Fibroblast of the aortic adventitia (primary cell): ENCODE measurements at regions not wholly inside any gene's neighbourhood (a gene's known extent, or its start where the extent isn't known, plus 50 kb on each side); places are given as distances from the start of the nearest gene placed in this dataset.

Source experiments
- DNase-seq: peaks from one replicate; pipeline ENCODE4 v3.0.0-alpha.2; 2010; ENCODE audit warnings: low read depth
- H3K4me3 ChIP-seq: 2 replicates; pipeline ENCODE4 v1.5.1; 2011; ENCODE audit warnings: low read depth, mild to moderate bottlenecking, control low read depth, low read length, moderate library complexity
- TF ChIP-seq, protein P1 (sequence below): IDR thresholded peaks from 2 replicates; pipeline ENCODE4 v1.5.1; 2011; ENCODE audit warnings: mild to moderate bottlenecking, low read length, control low read depth, inconsistent platforms; ENCODE audit not compliant: insufficient read depth

DNA sequence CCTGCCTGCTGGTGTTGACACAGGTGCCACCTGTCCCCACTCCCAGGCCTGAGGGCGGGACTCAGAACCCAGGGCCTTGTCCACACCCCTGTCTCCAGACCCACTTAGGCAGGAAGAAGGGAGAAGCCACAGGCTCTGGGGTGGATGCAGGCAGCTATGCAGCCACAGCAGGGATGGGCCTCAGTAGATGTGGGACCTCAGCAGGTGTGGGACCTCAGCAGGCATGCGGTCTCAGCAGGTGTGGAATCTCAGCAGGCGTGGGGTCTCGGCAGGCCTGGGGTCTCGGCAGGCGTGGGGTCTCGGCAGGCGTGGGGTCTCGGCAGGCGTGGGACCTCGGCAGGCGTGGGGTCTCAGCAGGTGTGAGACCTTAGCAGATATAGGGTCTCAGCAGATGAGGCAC is 118.0 kb upstream of the PITRM1 start:
- H3K4me3 ChIP-seq = no peak overlapping the region
- TF ChIP-seq, protein P1, sequence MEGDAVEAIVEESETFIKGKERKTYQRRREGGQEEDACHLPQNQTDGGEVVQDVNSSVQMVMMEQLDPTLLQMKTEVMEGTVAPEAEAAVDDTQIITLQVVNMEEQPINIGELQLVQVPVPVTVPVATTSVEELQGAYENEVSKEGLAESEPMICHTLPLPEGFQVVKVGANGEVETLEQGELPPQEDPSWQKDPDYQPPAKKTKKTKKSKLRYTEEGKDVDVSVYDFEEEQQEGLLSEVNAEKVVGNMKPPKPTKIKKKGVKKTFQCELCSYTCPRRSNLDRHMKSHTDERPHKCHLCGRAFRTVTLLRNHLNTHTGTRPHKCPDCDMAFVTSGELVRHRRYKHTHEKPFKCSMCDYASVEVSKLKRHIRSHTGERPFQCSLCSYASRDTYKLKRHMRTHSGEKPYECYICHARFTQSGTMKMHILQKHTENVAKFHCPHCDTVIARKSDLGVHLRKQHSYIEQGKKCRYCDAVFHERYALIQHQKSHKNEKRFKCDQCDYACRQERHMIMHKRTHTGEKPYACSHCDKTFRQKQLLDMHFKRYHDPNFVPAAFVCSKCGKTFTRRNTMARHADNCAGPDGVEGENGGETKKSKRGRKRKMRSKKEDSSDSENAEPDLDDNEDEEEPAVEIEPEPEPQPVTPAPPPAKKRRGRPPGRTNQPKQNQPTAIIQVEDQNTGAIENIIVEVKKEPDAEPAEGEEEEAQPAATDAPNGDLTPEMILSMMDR = no peak
- no peak for DNase-seq

DNA sequence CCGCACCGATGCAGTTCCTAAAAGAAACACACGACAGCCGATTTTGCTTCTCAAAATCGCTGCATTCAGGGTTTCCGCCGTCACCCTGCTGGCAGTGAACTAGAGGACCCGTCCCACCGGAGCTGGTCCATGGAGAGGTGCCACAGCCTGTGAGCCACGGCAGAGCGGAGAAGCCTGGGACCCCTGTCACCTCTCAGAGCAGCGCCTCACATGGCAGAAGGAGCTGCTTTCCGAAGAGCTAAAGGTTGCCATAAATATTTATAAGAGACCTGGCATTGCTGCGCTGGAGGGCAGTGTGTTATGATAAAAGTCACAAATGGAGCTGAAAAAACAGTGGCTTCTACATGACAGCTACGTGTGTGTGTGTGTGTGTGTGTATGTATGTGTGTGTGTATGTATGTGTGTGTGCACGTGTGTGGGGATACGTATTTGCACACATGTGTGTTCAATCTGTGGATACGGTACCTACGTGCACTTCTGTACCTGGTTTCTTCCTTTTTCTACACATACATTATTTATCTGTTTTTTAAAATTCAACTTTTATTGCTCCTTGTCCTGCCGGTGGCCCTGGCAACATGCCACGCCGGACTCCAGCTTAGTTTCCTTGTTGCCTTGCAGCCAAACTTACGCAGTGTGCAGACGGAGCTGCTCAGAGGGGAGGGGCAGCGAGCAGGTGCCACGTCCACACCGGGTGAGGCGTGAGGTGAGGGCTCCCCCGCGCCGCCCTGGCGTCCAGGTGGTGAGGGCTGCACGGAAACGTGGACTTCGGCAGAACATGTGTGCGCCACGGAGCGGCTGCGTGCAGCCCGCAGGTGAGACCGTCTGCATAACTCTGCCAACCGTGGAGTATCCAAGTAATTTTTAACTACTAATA is 115.2 kb upstream of the PITRM1 start:
- TF ChIP-seq, protein P1 = no peak
- no peak overlapping the region for H3K4me3 ChIP-seq
- DNase-seq = no peak

DNA sequence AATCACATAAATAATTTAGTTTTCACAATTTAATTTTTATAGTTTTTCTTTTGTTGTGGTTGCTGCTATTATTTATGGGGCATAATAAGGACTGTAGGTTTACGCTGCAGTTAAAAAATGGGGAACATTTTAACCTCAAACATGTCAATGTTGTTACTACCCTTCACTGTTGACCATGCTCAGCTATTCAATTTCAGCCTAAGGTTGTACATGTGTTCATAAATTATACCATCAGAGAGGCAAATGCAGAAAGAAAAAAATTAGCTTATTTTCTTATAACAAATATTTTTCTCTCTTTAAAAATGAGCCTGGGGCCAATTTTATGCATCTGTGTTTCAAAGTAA is 110.1 kb upstream of the PITRM1 start:
- H3K4me3 ChIP-seq = no peak overlapping the region
- DNase-seq = no peak
- TF ChIP-seq, protein P1 = no peak

DNA sequence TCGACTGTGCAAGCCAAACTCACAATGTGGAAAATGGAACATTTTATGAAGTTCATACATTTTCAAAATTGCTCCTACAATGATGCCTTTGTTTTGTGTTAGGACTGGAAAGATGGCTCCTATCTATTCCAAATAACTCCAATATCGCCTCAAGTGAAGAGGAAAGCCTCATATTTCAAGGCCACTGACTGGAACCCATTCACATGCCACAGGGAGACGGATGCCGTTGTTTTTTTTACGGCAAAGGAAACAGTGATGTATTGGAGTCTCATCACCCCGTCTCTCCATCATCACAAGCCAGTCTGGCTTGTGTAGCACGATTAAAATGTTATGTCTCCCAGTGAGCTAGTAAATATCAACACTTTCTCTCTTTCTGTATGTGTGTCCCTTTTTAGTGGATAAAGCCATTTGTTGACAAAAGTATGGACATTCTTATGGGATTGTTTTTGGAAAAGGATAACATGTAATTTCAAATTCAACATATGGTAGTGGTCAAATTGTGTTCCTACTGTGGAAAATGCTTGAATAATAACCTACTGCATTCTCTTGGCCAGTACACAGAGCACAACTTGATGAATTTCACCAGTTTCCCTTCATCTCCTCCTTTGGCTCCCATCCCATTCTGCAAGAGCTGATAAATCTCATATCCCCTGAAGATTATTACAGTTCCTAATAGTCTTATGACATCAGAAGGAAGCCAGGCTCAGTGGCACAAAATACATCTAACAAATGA is 109.5 kb upstream of the PITRM1 start:
- DNase-seq = peak; percentile 16
- TF ChIP-seq, protein P1 = no peak
- no peak overlapping the region for H3K4me3 ChIP-seq

DNA sequence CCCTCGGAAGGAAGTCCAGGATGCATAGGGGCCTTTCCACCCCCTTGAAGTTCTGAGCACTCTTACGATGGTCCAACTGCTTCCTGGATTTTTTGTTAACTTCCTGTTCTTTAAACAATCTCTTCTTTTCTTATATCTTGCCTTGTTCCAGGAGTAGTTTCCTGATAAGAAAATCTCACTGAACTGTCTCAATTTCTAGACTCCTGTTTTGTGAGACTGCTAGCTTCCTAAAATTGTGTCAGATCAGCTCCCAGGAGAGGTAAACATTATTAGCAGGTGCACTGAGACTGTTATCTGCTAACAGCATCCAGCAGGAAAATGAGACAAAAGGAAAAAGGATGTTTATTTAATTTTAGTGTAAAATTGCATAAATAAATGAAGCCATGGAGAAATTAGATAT is 106.2 kb upstream of the PITRM1 start:
- H3K4me3 ChIP-seq = no peak overlapping the region
- TF ChIP-seq, protein P1 = no peak
- no peak for DNase-seq

DNA sequence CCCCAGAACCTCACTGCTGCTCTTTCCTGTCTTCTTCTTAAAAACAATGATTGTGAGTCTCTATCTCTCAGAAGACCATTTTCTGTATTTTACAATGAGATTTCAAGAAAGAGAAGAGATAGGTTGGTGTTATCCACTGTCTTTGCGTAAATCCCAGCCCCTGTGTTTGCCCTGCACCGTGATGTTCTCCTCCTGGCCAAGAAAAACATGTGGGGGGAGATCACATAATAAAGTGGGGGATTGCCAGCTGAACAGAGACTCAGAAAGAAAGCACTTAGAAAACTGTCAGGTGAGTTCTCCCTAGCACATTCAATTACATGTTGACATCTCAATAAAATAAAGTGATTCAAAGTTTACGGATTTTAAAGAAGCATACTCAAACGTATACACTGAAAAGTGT is 105.0 kb upstream of the PITRM1 start:
- no peak overlapping the region for H3K4me3 ChIP-seq
- no peak for DNase-seq
- TF ChIP-seq, protein P1 = no peak
